HG02981 (cell line): ENCODE measurements at regions not wholly inside any gene's neighbourhood (a gene's known extent, or its start where the extent isn't known, plus 50 kb on each side); places are given as distances from the start of the nearest gene placed in this dataset.
A peak's percentile ranks its signal among the peaks of the same experiment; 100 is the strongest.

Source experiments
- ATAC-seq: cut with Tn5 transposase; IDR thresholded peaks from one replicate; pipeline ENCODE4 v1.9.1; 2021; ENCODE audit warnings: mild to moderate bottlenecking, moderate library complexity; ENCODE audit not compliant: unreplicated experiment

GRCh38 chr20:24773751-24774201 is 175.3 kb upstream of the CST7 start:
- peak; percentile 87 for ATAC-seq

GRCh38 chr20:24775966-24776365 is 173.1 kb upstream of the CST7 start:
- no peak for ATAC-seq

GRCh38 chr20:24776755-24777271 is 172.3 kb upstream of the CST7 start:
- no peak for ATAC-seq

- no peak for ATAC-seq
These were observed 171.3 kb upstream of the CST7 start for GRCh38 chr20:24777746-24778145.

- no peak for ATAC-seq
These were observed 170.5 kb upstream of the CST7 start for GRCh38 chr20:24778585-24779031.

- ATAC-seq: no peak
These were observed 169.9 kb upstream of the CST7 start for GRCh38 chr20:24779131-24779530.

GRCh38 chr20:24779946-24780345 is 169.1 kb upstream of the CST7 start:
- no peak for ATAC-seq

GRCh38 chr20:24780674-24781417 is 168.2 kb upstream of the CST7 start:
- ATAC-seq: no peak

GRCh38 chr20:24781418-24781980 is 167.6 kb upstream of the CST7 start:
- ATAC-seq: no peak

- ATAC-seq: no peak
These were observed 166.8 kb upstream of the CST7 start for GRCh38 chr20:24782301-24782700.

GRCh38 chr20:24782801-24783630 is 166.1 kb upstream of the CST7 start:
- ATAC-seq: no peak

- ATAC-seq: no peak
These were observed 165.2 kb upstream of the CST7 start for GRCh38 chr20:24783631-24784492.

- ATAC-seq: no peak
These were observed 164.5 kb upstream of the CST7 start for GRCh38 chr20:24784607-24785006.

- no peak for ATAC-seq
These were observed 163.6 kb upstream of the CST7 start for GRCh38 chr20:24785141-24786110.

- ATAC-seq: no peak
These were observed 163.0 kb upstream of the CST7 start for GRCh38 chr20:24786111-24786495.

GRCh38 chr20:24786646-24787045 is 162.4 kb upstream of the CST7 start:
- no peak for ATAC-seq

- ATAC-seq: no peak
These were observed 162.0 kb upstream of the CST7 start for GRCh38 chr20:24787071-24787470.

- ATAC-seq: no peak
These were observed 161.4 kb upstream of the CST7 start for GRCh38 chr20:24787621-24788020.

- no peak for ATAC-seq
These were observed 159.2 kb upstream of the CST7 start for GRCh38 chr20:24789877-24790276.
